Stimulated activated CD4-positive, alpha-beta T cell treated with anti-CD3 and anti-CD28 coated beads, Interleukin-15, amount 100 ng/mL, for 24 hours (primary cell): ENCODE measurements at regions not wholly inside any gene's neighbourhood (a gene's known extent, or its start where the extent isn't known, plus 50 kb on each side); places are given as distances from the start of the nearest gene placed in this dataset.
"Not testable (repeated sequence)": the region's sequence is repeated elsewhere in the genome, so short reads cannot be mapped to it uniquely, and the experiment has no call there.

Experiments
- DNase-seq: peaks from one replicate; pipeline ENCODE4 v3.0.0-alpha.2; 2020

DNA sequence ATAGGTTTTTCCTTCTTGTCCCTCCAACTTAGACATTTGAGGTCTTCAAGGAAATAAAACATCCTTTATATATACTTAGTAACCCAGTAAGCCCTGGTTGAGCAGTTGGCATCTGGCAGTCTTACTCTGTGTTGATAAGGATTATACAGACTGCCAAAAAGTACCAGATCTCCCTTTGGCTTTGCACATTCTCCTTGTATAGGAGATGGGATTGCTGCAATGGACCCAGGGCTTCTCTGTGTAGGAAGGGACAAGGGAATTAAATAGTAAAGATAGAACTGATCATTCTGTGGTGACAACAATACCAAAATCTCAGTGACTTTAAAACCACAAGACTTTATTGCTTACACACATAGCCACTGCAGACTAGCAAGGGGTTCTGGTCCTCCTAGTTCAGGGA lies 180.1 kb upstream of the CCDC196 start:
- no peak for DNase-seq

DNA sequence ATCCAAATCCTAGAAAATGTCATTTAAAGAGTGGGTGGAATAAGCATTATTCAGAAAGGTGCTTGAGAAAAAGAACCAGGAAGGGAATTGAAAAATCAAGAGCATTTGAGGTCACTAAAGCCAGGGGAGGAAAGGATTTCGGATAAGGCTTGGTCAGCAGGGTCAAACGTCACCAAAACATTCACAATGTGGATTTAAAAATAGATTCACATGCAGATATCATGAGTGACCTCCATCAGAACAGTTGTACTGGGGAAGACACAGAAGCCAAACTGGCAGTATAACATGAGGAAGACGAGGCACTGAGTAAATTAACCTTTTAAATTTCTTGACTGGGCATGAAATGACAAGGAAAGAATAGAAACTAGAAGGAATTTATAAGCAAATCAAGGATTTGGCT lies 175.1 kb upstream of the CCDC196 start:
- no peak for DNase-seq

DNA sequence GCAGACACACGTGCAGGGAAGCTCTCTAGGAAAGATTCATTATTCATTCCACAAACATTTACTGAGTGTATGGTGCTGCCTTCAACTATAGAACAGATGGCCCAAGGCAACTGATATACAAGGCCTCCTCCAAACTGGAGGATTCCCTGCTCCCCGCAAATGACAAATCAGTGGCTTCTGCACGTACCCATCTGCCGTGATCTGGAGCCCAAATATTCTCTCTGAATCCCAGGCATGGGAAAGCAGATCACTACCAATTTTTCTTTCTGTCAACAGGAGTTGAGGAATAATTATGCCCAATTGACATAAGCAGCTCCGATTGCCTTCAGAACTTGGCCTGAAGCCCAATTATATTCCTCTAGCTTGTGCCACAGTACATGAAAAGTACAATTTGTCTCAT lies 174.2 kb upstream of the CCDC196 start:
- DNase-seq = no peak

DNA sequence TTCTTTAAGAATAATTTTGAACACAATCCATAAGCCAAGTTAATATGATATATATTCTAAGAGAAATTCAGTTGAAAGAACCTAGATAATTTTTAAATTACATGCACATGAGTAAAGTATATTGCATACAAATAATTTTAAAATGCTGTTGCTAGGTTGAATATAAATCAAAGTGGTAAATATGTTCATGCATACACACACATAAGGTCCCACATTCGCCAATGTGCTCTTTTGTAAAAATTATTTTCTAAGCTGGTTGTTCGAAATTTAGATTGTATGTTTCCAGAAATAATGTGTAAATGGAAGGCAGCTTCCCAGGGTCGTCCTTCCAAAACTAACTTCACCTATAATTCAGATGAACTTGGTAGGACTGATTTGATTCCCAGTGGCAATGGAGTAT lies 173.7 kb upstream of the CCDC196 start:
- no peak for DNase-seq

DNA sequence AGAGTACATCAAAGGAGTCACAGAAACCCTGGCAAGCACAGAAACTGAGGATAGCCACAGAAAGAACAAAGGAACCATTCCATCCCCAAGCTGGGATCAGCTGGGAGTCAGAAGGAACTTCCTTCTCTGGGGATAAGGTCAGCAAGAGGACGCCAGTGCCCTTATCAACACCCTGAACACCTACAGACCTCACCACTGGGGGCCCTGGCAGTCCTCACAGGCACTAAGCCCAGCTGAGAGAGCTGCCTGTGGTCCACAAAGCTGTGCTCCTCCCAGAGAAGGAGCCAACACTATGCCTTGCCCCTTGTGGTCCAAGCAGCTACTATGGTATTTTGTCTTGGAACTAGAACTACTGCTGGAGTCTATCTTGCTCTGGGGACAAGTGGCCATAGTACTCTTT lies 171.1 kb upstream of the CCDC196 start:
- DNase-seq = no peak

DNA sequence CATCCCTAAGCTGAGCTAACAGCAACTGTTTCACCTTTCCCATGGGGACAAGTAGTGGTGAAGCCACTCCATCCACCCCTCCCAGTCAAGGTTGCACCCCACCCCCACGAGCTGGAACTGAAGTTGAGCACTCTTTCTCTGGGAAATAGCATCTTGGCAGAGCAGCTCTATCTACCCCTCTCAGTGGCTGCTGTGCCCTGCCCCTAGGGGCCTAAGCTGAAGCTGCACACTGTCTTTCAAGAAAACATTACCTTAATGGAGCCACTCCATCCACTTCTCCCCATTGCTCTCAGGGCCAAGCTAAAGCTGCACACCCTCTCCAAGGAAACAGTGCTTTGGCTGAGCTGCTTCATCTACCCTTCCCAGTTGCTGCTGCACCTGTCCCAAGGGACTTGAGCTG lies 170.6 kb upstream of the CCDC196 start:
- no peak for DNase-seq

DNA sequence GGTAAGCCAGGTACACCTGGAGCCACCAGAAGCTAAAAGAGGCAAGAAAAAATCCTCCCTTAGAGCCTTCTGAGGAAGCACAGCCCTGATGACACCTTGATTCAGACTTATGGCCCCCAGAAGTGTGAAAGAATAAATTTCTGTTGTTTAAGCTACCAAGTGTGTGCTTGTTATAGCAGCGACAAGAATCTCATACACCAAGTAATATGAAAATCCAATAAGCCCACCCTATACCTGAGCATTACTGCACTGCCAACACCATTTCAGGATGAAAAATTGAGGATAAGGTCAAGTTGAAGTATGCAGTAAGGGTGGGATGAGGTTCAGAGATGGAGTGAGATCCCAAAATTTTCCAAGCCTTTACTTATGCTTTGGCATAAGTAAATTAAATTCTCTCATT lies 163.6 kb upstream of the CCDC196 start:
- no peak for DNase-seq

DNA sequence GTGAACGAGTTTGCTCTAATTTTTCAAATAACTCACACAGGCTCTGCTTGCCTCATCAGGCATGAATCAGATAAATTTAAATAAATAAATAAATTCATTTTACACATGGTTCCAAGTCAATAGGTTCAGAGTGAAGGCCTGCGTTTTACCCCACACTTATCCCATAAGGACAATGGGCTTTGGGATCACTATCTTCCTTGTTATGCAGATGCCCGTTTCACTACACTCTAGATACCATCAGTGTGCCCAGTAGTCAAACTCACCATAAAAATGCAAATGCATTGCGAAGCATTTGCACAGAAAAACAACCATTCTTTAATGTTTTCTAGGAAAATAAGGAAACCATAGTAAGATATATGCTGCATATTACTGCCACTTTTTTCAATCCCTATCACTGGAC lies 155.9 kb upstream of the CCDC196 start:
- DNase-seq = no peak

DNA sequence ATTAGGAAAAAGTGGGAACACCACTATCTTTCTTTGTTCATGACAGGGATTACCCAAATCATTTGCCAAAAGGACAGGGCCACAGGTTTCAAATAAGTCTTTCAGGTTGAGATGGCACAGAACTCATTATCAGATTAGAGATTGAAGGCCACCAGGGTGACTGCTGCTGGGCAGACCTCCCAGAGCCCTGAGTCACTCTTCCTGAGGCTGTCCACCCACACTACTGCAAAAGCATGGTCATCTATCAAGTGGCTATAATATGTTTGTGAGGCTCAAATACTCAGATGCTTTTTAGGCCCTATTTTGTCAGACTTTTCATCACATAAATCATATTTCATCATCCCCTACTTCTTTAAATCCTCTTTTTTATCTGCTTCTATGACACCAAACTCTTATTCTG lies 155.3 kb upstream of the CCDC196 start:
- no peak for DNase-seq

DNA sequence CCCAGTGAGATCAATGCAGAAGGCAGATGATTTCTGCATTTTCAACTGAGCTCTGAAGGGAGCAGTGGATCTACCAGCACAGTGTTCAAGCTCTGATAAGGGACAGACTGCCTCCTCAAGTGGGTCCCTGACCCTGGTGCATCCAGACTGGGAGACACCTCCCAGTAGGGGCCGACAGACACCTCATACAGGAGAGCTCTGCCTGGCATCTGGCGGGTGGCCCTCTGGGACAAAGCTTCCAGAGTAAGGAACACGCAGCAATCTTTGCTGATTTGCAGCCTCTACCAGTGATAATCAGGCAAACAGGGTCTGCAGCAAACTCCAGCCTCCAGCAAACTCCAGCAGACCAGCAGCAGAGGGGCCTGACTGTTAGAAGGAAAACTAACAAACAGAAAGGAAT lies 152.9 kb upstream of the CCDC196 start:
- not testable (repeated sequence) for DNase-seq

DNA sequence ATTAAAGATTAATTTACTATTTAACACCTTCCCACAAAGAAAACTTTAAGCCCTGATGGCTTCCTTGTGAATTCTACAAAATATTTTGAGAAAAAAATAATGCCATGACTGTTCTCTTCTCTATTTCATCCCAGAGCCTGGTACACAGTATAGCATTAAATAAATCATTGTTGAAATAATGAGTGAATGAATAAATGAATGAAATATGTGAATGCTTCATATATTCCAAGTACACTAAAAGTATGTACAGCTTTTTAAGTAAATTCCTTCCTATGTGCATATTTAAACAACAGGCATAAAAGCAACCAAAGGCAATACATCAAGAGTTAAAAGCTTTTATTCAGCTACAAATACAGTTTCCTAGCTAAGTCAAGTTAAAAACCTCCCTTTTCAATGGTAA lies 144.9 kb upstream of the CCDC196 start:
- no peak for DNase-seq

DNA sequence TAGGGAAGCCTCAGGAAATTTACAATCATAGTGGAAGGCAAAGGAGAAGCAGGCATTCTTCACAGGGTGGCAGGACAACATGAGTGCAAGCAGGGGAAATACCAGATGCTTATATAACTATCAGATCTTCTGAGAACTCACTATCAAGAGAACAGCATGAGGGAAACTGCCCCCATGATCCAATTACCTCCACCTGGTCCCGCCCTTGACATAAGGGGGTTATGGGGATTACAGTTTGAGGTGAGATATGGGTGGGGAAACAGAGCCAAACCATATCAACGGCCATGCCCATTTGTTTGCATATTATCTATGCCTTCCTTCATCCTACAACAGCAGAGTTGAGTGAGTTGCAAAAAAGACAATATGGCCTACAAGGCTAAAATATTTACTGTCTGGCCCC lies 140.2 kb upstream of the CCDC196 start:
- no peak for DNase-seq

DNA sequence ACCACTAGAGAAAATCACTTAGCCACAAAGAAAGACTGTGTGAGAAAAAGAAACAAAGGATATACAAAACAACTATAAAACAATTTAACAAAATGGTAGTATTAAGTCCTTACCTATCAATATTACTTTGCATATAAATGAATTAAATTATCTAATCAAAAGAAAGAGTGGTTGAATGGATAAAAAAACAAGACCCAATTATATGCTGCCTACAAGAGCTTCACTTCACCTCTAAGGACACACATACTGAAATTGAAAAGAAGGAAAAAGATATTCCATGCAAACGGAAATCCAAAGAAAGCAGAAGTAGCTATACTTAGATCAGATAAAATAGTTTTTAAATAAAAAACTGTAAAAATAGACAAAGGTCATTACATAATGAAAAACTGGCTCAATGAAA lies 134.9 kb upstream of the CCDC196 start:
- DNase-seq = no peak

DNA sequence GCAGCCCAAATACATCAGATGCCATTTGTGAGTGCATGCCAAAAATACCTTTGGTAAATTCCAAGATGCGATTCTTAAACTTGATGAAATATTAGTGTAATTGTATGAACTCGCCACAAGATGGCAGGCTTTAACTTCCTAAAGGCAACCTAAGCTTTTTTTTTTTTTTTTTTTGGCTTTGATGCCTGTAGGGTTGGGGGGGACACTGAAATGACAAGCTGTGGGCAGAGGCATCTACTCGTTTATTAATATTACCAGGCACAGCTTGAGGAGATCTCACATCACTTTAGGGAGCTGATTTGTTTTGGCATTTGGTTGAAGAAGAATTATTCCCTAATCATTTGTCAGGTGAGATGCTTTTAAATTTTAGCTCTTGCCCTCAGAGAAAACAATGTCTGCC lies 126.7 kb upstream of the CCDC196 start:
- DNase-seq = peak; percentile 9

DNA sequence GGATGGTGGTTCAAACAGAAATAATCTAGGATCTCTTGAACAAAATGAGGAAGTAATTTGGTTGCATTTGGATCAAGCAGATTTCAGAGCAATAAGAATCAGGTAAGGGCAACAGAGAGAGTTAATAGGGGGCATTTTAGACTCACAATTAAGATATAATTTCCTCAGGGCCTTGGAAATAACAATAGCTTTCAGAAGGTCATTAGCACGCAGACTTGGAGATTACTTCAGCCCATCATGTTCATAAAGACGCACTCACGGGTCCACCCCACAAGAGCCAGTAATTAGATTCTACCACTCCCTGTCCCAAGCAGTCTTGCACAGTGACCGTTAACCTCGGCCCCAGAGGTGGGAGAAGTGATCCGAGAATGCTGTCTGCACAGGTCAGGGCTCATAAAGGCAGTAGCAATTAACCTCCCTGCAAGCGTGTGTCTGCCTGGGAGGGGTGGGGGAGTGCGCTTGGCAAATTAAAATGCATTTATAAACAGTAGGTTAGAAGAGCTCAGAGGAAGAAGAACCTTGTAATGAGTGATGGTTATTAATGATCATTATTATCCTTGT lies 125.7 kb upstream of the CCDC196 start:
- no peak for DNase-seq

DNA sequence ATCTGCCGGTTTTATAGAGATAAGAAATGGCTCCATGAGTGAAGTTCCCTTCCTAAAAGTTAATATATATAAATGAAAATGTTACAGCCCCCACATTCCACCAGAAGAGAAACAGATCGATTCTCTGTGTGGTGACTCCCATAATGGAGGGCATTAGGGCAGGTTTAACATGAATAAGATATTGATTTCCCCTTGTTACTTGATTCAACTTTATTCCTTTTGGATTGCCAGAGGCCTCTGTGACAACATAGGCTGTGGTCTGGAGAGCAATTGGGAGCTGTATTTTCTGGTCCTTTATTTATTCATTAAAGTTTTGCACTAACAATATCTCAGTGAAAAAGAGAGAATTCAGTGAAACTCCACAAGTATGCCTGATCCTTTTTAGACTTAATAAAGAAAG lies 125.2 kb upstream of the CCDC196 start:
- DNase-seq = no peak

DNA sequence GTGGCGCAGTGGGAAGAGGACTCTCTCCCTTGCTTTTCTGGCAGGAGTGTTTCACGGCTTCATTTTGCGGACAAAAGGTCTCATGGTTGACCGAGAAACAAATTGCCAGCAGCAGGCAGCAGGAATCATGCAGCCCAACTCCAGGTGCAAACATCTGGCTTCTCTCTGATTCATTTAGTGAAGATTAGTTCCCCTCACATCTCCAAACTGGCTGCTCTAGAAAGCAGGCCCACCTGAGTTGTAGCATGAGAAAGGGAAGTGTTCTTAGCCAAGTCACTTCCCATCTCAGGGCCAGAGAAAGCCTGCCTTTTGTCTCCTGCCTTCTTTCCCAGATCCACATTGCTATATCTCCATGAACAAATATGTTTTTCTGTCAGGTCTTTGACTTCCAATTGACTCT lies 120.8 kb upstream of the CCDC196 start:
- no peak for DNase-seq

DNA sequence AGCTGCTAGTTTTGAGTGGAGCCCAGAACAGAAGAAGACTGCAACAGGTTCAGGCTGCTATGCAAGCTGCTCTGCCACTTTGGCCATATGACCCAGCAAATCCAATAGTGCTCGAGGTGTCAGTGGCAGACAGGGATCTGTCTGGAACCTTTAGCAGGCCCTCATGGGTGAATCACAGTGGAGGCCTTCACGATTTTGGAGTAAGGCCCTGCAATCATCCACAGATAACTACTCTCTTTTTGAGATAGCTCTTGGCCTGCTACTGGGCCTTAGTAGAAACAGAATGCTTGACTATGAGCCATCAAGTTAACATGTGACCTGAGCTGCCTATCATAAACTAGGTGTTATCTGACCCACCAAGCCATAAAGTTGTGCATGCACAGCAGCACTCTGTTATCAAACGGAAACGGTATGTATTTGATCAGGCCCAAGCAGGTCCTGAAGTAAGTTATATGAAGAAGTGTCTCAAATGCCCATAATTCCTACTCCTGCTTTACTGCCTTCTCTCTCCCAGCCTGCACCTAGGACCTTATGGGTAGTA lies 116.9 kb upstream of the CCDC196 start:
- DNase-seq = no peak

DNA sequence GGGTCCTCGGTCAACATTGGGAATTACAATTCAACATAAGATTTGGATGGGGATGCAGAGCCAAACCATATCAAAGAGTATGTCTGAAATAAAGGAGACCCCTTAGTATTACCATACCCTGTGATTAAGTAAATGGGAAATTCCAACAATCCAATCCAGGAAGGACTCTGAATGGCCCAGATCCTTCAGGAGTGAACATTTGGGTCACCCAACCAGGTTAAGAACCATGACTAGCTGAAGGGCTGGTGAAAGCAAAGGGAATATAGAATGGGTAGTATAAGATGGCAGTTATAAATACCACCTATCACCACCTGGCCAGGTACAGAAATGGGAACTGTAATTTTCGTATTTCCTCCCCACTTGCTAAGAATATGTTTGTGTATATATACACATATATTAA lies 114.4 kb upstream of the CCDC196 start:
- DNase-seq = no peak

DNA sequence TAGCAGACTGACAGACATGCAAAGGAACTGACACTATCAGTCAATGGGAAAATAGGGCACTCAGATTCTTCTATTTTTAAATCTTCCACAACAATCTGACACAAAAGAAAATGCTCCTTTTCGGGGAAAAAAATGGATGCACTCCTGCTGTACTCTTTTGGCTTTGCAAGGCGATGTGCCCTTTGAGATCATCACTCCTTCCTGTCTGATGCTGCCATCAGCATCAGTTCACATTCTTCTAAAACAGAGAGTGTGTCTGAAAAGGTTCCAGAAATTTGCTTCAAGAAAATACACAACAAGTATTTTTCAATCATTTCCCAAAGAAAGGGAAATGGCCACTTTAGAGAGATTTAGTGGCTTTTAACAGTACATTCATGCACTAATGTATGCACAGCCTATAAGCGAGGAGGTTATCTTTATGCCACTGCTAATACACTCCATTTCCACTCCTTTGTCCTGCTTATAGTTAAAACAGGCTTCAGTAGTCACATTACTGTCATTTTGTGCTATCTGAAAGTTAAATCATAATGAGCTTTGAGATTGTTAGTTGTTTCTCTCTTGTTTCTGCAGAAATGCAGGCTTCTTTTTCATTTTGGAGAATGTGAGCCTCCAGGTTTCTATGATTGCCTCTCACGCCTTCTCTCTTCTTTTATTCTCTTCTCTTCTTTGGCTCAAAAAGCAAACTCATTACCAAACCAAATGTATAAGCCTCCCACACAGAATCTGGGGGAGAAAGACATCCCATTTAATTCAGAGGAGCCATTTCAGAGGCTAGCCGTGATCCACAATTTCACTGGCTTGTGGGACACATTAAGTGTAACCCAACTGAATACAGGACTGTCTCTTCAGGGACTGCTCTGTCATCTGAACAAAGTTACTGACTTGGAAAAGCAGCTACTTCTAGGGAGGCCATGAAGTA lies 110.9 kb upstream of the CCDC196 start:
- no peak for DNase-seq

DNA sequence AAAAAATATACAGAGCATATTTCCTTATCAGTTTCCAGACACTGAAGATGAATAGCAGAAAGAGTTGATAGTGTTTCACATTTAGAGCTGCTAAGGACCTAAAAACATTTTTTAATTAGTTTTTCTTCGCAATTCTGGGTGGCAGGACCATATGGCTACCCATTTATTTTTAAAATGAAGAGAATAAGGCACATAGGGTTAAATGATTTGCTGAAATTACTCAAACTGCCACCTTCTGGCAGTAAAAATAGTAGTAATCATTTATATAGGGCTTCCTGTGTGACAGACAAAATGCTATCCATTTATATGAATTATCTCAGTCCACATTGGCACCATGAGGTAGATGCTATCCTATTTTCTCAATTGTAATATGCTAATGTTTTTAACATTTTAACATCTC lies 108.6 kb upstream of the CCDC196 start:
- DNase-seq = no peak

DNA sequence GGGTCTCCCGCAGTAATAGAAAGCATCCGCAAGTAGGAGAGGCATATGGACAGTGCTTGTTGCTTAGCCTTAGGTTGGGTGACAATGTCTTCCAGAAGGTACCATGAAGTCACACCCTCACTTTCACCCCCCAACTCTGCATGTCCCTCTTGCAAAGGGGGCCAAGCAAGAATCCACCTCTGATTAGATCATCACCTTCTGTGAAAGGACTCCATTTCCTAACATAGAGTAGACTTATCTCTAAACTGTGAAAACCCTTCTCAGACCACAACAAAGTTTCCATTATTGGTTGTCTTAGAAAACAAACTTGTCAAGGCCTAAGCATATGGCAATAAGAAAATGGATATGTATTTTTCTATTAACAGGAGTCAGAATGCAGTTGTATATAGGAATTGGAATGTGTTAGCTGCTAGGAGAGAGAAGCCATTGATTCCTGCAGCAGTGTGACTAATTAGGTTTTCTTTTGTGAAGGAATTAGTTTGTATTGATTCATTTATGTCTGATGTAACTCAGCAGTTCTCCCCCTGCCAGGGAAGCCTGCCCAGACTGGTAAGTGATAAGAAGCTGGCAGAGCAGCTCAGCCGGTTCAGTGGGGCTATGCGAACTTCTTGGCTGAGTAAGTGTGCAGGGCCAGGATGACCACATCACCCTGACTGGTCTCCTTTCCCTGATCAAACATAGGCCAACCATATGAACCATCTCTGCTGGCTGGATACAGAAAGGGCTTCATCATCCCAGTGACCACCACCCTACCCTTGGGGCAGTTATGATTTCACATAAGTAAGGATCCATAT lies 107.3 kb upstream of the CCDC196 start:
- DNase-seq = no peak

DNA sequence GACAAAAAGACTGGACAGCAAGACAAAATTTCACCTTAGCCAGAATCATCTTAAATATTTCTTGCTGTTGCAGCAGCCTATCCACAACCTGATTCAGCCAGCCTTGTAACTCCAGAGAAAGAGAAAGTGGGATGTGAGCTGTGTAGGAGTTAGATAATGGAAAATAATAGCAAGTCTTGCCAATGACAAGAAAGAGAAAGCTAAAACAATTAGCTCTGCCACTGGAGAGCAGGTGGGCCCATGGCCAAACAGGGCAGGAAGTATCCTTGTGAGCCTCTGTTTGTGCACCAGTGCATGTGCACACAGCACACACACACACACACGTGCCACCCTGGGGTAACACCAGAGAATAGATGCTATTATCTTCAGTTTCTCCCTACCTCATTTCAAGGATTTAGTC lies 106.0 kb upstream of the CCDC196 start:
- DNase-seq = no peak

DNA sequence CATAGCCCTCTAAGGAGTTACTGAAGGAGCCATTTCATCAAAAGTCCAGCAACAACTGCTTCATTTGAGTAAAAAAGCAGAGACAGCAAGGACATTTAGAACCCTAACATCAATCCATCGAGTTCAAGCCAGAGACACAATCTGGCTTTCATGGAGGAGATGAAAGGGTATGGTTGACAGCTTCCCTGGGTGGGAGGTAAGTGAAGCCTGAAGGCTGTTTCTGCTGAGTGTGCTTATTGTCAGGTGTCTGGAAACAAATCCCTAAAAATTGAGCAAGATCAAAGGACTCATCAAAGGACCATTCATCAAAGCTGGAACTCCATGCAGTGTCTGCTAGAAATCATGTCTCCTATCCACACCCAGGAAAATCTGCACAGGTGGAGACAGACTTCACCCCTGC lies 104.4 kb upstream of the CCDC196 start:
- no peak for DNase-seq
